LHCN-M2 (cell line): ENCODE measurements at regions not wholly inside any gene's neighbourhood (a gene's known extent, or its start where the extent isn't known, plus 50 kb on each side); places are given as distances from the start of the nearest gene placed in this dataset.
A peak's percentile ranks its signal among the peaks of the same experiment; 100 is the strongest.

Experiments
- DNase-seq: peaks from one replicate; pipeline ENCODE4 v3.0.0-alpha.2; 2012; ENCODE audit warnings: low read depth

GRCh38 chr11:8740129-8740528 lies 57.5 kb downstream of the RPL27A start:
- no peak for DNase-seq

- DNase-seq, result peak; percentile 75
Measured at GRCh38 chr11:8744423-8744822, 61.8 kb downstream of the RPL27A start.

- DNase-seq, result no peak
Measured at GRCh38 chr11:8745431-8746253, 63.0 kb downstream of the RPL27A start.

GRCh38 chr11:8746331-8746974 lies 63.9 kb downstream of the RPL27A start:
- DNase-seq, result no peak

- no peak for DNase-seq
Measured at GRCh38 chr11:8747173-8747572, 64.6 kb downstream of the RPL27A start.

GRCh38 chr11:8748317-8748716 lies 65.7 kb downstream of the RPL27A start:
- DNase-seq, result no peak

- DNase-seq, result no peak
Measured at GRCh38 chr11:8749202-8749601, 66.6 kb downstream of the RPL27A start.

GRCh38 chr11:8754241-8754640 lies 71.6 kb downstream of the RPL27A start:
- DNase-seq, result no peak

GRCh38 chr11:8756201-8756600 lies 73.6 kb downstream of the RPL27A start:
- peak; percentile 72 for DNase-seq

- no peak for DNase-seq
Measured at GRCh38 chr11:8757047-8757446, 74.5 kb downstream of the RPL27A start.

- DNase-seq, result no peak
Measured at GRCh38 chr11:8757533-8757932, 74.9 kb downstream of the RPL27A start.

GRCh38 chr11:8758619-8759169 lies 76.1 kb downstream of the RPL27A start:
- no peak for DNase-seq

GRCh38 chr11:8759634-8760033 lies 77.0 kb downstream of the RPL27A start:
- DNase-seq, result no peak

- no peak for DNase-seq
Measured at GRCh38 chr11:8760896-8761295, 78.3 kb downstream of the RPL27A start.

GRCh38 chr11:8763070-8763685 lies 80.6 kb downstream of the RPL27A start:
- no peak for DNase-seq

GRCh38 chr11:8765294-8765693 lies 82.7 kb downstream of the RPL27A start:
- DNase-seq, result peak; percentile 73

GRCh38 chr11:8766043-8766987 lies 83.7 kb downstream of the RPL27A start:
- peak; percentile 59 for DNase-seq

- DNase-seq, result peak; percentile 21
Measured at GRCh38 chr11:8766988-8767374, 84.4 kb downstream of the RPL27A start.

GRCh38 chr11:8767466-8768142 lies 85.0 kb downstream of the RPL27A start:
- DNase-seq, result peak; percentile 79

- peak; percentile 90 for DNase-seq
Measured at GRCh38 chr11:8768625-8769333, 86.2 kb downstream of the RPL27A start.
